Right hindlimb (tissue), 1 donor: ENCODE measurements at regions not wholly inside any gene's neighbourhood (a gene's known extent, or its start where the extent isn't known, plus 50 kb on each side); places are given as distances from the start of the nearest gene placed in this dataset.

Experiments used
- DNase-seq: peaks from one replicate; pipeline ENCODE4 v3.0.0-alpha.2; 2018

DNA sequence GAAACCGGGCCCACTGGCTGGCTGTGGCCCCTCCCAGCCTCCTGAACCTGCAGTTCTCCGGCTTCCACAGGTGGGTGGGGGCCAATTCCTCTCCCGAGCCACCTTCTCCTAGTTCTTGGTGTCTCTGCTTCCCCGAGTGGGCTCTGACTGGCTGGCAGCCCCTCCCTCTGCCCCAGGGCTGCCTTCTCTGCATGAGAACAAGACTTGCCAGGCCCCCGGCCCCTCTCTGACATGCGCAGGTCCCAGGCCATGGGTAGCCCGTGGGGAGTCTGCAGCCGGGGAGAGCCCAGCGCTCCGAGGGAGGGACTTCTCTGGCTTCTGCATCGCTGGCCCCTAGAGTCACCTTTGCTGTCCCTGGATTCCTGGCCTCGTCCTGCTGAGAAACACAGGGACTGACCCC is 421.7 kb downstream of the IRX2 start:
- DNase-seq: no peak

- DNase-seq: no peak
These were observed 424.9 kb downstream of the IRX2 start for GRCh38 chr5:2326601-2327000.

- DNase-seq: no peak
These were observed 426.7 kb downstream of the IRX2 start for GRCh38 chr5:2324788-2325187.

GRCh38 chr5:2320611-2321010 is 430.9 kb downstream of the IRX2 start:
- DNase-seq: no peak

DNA sequence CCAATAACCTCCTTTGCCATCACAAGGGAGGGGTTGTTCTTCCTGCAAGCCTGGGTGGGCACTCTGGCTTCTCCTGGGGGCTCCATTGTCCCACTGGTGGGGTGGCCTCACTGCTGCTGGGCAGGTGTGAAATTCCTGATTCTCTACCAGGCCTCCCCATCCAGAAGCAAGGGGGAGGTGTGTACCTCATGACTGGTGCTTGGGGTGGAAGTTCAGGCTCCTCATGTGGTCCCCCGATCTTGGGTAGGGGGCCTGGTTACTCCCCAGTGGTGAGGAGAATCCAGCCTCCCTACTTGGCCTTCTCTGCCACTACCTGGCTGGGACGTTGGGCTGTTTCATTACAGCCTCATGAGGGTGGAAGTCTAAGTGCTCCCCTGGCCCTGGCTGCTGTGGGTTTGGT is 433.9 kb downstream of the IRX2 start:
- DNase-seq: no peak

- no peak for DNase-seq
These were observed 429.1 kb upstream of the IRX4 start for GRCh38 chr5:2311851-2312250.

GRCh38 chr5:2310946-2311345 is 428.2 kb upstream of the IRX4 start:
- no peak for DNase-seq

GRCh38 chr5:2307631-2308030 is 424.9 kb upstream of the IRX4 start:
- DNase-seq: no peak

- DNase-seq: no peak
These were observed 424.0 kb upstream of the IRX4 start for GRCh38 chr5:2306711-2307110.

- peak; percentile 38 for DNase-seq
These were observed 420.8 kb upstream of the IRX4 start for GRCh38 chr5:2303431-2304100.

GRCh38 chr5:2302169-2302568 is 419.4 kb upstream of the IRX4 start:
- no peak for DNase-seq

DNA sequence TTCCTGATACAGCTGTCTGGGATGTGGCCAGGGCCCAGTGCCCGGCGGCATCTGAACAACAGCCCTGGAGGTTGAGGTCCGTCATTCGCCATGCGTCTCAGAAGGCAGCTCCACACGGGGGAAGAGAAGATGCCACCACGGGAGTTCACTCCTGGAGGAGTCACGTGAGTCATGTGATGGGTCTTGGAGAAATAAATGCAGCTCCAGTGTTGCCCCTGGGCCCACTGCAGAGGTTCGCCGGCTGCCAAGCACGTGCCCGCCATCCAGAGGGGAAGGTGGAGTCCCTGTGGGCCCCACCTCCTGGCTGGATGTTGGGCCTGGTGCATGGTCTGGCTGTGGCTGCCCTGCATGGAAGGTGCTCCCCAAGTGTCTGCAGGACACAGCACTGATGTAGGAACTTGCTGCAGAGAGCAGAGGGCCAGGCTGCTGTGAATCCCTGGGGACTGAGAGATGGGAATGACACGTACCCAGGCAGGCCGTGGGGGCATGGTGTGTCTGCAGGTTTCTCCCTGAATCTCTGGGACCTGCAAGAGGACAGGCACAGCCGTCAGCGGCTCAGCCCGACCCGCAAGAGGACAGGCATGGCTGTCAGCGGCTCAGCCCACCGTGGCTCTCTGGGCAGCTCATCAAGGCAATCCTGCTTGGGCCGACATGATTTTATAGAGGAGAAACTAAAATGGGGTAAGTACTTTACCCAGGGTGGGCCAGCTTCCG is 418.3 kb upstream of the IRX4 start:
- DNase-seq: no peak

DNA sequence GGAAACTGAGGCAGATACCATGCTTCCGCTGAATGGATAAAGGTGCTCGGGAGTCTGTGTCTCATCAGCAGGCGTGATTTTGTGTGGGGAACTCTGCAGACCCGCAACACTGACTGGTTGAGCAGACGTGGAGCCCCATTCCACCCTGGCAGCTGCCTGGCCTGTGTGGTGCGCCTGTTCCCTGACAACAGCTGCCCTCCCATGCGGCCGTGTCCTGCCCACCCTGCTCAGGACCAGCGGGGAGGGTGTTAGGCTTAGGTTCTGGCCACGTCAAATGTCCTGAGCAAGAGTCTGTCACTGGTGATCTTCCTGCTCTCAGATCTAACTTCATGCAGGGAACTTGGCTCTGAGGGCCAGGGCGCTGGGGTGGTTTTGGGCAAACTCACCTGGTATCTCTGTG is 417.7 kb upstream of the IRX4 start:
- DNase-seq: no peak

- no peak for DNase-seq
These were observed 416.9 kb upstream of the IRX4 start for GRCh38 chr5:2299388-2300220.

DNA sequence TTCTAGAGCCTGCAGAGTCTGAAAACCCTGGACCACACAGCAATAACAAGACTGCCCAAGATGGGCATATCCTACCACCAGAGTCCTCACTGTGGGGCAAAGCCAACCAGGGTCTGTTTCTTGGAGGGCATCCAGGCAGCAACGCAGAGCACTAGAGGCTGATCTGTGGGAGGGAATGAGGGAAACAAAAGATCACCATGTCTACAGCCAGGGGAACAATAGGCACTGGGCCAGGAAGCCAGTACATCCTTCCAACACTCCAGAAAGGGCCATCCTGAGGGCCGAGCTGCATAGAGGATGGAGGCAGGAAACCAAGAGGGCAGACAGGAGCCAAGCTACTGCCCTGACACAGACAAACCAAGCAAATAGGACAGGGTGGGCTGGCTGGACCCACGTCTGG is 416.1 kb upstream of the IRX4 start:
- peak; percentile 47 for DNase-seq

DNA sequence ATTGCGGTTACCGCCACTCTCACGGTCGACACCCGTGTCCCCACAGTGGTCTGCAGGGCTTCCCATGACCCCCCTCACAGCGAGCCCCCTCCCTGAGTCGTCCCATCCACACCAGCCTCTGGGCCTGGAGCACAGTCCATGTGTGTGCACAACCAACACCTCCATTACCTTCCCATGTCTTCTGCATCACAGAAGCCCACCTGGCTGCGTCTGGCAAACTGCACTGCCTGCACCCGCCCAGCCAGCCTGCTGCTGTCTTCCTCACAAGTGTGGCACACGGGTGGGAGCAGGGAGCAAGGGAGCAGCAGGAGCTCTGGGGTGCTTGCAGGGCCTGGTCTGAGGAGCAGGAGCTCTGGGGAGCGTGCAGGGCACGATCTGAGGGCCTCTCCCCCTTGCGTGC is 415.3 kb upstream of the IRX4 start:
- DNase-seq: no peak

- no peak for DNase-seq
These were observed 412.8 kb upstream of the IRX4 start for GRCh38 chr5:2295476-2295875.

DNA sequence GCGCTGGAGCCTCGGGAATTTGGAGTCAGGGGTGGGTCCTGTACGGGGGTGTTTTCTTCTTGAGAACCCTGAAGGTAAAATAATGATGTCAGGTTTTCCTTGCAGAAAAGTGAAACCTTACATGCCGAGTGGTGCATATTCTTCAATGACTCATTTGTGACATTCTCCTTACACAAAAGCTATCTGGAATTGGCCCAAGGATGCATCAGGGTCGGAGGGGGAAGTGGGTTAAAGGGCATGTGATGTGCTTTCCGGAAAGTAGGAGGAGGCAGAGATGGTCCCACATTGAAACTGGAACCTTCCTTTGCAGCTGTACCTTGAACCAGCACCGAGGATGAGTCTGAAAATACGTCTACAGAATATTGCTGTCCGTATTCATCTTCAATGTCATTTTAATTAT is 411.2 kb upstream of the IRX4 start:
- no peak for DNase-seq

GRCh38 chr5:2291146-2291840 is 408.6 kb upstream of the IRX4 start:
- no peak for DNase-seq

DNA sequence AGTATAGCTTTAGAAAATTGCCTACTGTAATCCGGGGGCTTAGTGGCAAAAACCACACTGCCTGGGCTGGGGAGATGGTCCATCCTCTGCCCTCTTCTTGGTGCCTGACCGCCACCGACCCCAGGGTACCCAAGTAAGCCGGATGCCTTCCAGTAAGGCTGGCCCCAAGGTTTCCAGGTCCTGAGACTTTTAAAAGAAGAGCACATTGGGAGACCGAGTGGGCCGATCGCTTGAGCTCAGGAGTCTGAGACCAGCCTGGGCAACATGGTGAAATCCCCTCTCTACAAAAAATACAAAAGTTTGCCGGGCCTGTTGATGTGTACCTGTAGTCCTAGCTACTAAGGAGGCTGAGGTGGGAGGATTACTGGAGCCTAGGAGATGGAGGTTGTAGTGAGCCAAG is 406.7 kb upstream of the IRX4 start:
- DNase-seq: no peak

- DNase-seq: no peak
These were observed 406.2 kb upstream of the IRX4 start for GRCh38 chr5:2288968-2289367.

DNA sequence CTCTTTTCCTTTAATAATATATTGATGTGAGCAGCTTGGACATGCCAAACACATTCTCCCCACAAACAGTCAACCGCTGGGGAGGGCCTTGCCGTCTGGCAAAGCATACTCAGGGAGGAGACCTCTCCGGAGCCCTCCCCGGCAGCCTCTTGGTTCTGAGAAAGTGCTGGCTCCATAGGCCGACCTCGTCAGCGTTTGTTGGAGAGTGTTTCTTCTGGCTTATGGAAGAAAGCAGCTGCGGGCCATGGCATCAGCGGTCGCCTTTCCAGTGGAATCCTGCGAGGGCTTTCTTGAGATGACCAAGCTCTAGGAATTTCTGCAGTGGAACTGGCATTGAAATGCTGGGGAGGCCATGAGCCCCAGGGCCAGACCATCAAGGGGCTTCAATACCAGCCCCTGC is 405.7 kb upstream of the IRX4 start:
- no peak for DNase-seq

GRCh38 chr5:2286250-2286649 is 403.5 kb upstream of the IRX4 start:
- DNase-seq: no peak
